BLaER1 (cell line): ENCODE measurements at regions not wholly inside any gene's neighbourhood (a gene's known extent, or its start where the extent isn't known, plus 50 kb on each side); places are given as distances from the start of the nearest gene placed in this dataset.

Source experiments
- H3K27ac ChIP-seq: shearing (Covaris generic); formaldehyde crosslinking; 2 replicates; pipeline ENCODE4 v1.8.1; 2022
- H3K27me3 ChIP-seq: shearing (Covaris generic); formaldehyde crosslinking; 2 replicates; pipeline ENCODE4 v1.8.1; 2022
- H3K36me3 ChIP-seq: shearing (Covaris generic); formaldehyde crosslinking; 2 replicates; pipeline ENCODE4 v1.8.1; 2022
- H3K4me1 ChIP-seq: shearing (Covaris generic); formaldehyde crosslinking; 2 replicates; pipeline ENCODE4 v1.8.1; 2022
- H3K4me2 ChIP-seq: shearing (Covaris generic); formaldehyde crosslinking; 2 replicates; pipeline ENCODE4 v1.8.1; 2022
- H3K4me3 ChIP-seq: shearing (Covaris generic); formaldehyde crosslinking; 2 replicates; pipeline ENCODE4 v1.8.1; 2022
- H3K9ac ChIP-seq: shearing (Covaris generic); formaldehyde crosslinking; 2 replicates; pipeline ENCODE4 v1.8.1; 2022
- H3K9me3 ChIP-seq: shearing (Covaris generic); formaldehyde crosslinking; 2 replicates; pipeline ENCODE4 v1.8.1; 2022
- H4K20me1 ChIP-seq: shearing (Covaris generic); formaldehyde crosslinking; 2 replicates; pipeline ENCODE4 v1.8.1; 2022
- Cebpa-rat ChIP-seq: shearing (Covaris generic); IDR thresholded peaks from 2 replicates; pipeline ENCODE4 v1.8.1; 2022

- TF ChIP-seq Cebpa-rat = no peak
- Histone ChIP-seq H3K9ac (no peak overlapping the region), H3K27ac (no peak overlapping the region), H3K36me3 (no peaks in the 10 kb centered on the region), H3K4me2 (no peak overlapping the region), H3K4me1 (no peaks in the 10 kb centered on the region), H3K27me3 (no peaks in the 10 kb centered on the region), H3K4me3 (no peak overlapping the region), H4K20me1 (no peaks in the 10 kb centered on the region), H3K9me3 (no peaks in the 10 kb centered on the region)
These were observed 138.6 kb upstream of the JUN start for GRCh38 chr1:58922302-58923089.

GRCh38 chr1:58923090-58923470, 139.2 kb upstream of the JUN start:
- H4K20me1 ChIP-seq = no peaks in the 10 kb centered on the region
- H3K4me3 ChIP-seq = no peak overlapping the region
- no peaks in the 10 kb centered on the region for H3K4me1 ChIP-seq
- no peaks in the 10 kb centered on the region for H3K36me3 ChIP-seq
- H3K4me2 ChIP-seq = no peak overlapping the region
- no peak overlapping the region for H3K9ac ChIP-seq
- H3K27me3 ChIP-seq = no peaks in the 10 kb centered on the region
- TF ChIP-seq Cebpa-rat = no peak
- no peak overlapping the region for H3K27ac ChIP-seq
- no peaks in the 10 kb centered on the region for H3K9me3 ChIP-seq

GRCh38 chr1:58924016-58924565, 140.2 kb upstream of the JUN start:
- H3K9ac ChIP-seq = no peak overlapping the region
- H3K4me1 ChIP-seq = no peaks in the 10 kb centered on the region
- no peaks in the 10 kb centered on the region for H3K36me3 ChIP-seq
- no peaks in the 10 kb centered on the region for H4K20me1 ChIP-seq
- no peak for TF ChIP-seq Cebpa-rat
- H3K4me3 ChIP-seq = no peak overlapping the region
- no peaks in the 10 kb centered on the region for H3K27me3 ChIP-seq
- H3K27ac ChIP-seq = no peak overlapping the region
- no peak overlapping the region for H3K4me2 ChIP-seq
- no peaks in the 10 kb centered on the region for H3K9me3 ChIP-seq

GRCh38 chr1:58924821-58925220, 141.0 kb upstream of the JUN start:
- Histone ChIP-seq H3K9ac (no peak overlapping the region), H3K4me1 (no peaks in the 10 kb centered on the region), H3K9me3 (no peaks in the 10 kb centered on the region), H3K4me3 (no peak overlapping the region), H3K36me3 (no peaks in the 10 kb centered on the region), H3K4me2 (no peak overlapping the region), H3K27me3 (no peaks in the 10 kb centered on the region), H3K27ac (no peak overlapping the region), H4K20me1 (no peaks in the 10 kb centered on the region)
- TF ChIP-seq Cebpa-rat = no peak

GRCh38 chr1:58925247-58925646, 141.4 kb upstream of the JUN start:
- Histone ChIP-seq H3K9ac (no peak overlapping the region), H3K4me2 (no peak overlapping the region), H4K20me1 (no peaks in the 10 kb centered on the region), H3K36me3 (no peaks in the 10 kb centered on the region), H3K9me3 (no peaks in the 10 kb centered on the region), H3K27me3 (no peaks in the 10 kb centered on the region), H3K27ac (no peak overlapping the region), H3K4me1 (no peaks in the 10 kb centered on the region), H3K4me3 (no peak overlapping the region)
- no peak for TF ChIP-seq Cebpa-rat

- Histone ChIP-seq H3K4me2 (no peak overlapping the region), H4K20me1 (no peaks in the 10 kb centered on the region), H3K9ac (no peak overlapping the region), H3K27ac (no peak overlapping the region), H3K36me3 (no peaks in the 10 kb centered on the region), H3K9me3 (no peaks in the 10 kb centered on the region), H3K4me1 (no peaks in the 10 kb centered on the region), H3K4me3 (no peak overlapping the region), H3K27me3 (no peaks in the 10 kb centered on the region)
- no peak for TF ChIP-seq Cebpa-rat
These were observed 142.3 kb upstream of the JUN start for GRCh38 chr1:58926152-58926551.

- no peaks in the 10 kb centered on the region for H3K9me3 ChIP-seq
- H3K4me1 ChIP-seq = no peaks in the 10 kb centered on the region
- H3K27me3 ChIP-seq = no peaks in the 10 kb centered on the region
- no peaks in the 10 kb centered on the region for H3K36me3 ChIP-seq
- H4K20me1 ChIP-seq = no peaks in the 10 kb centered on the region
- no peak overlapping the region for H3K4me3 ChIP-seq
- H3K9ac ChIP-seq = no peak overlapping the region
- no peak overlapping the region for H3K27ac ChIP-seq
- no peak overlapping the region for H3K4me2 ChIP-seq
- TF ChIP-seq Cebpa-rat = no peak
These were observed 143.3 kb upstream of the JUN start for GRCh38 chr1:58927041-58927721.

GRCh38 chr1:58927722-58928085, 143.9 kb upstream of the JUN start:
- no peak overlapping the region for H3K27ac ChIP-seq
- H3K4me2 ChIP-seq = no peak overlapping the region
- H3K4me3 ChIP-seq = no peak overlapping the region

GRCh38 chr1:58928514-58928913, 144.7 kb upstream of the JUN start:
- Histone ChIP-seq H3K27ac (no peak overlapping the region), H3K4me2 (no peak overlapping the region)
- TF ChIP-seq Cebpa-rat = no peak

More at GRCh38 chr1:58927722-58928085, 143.9 kb upstream of the JUN start:
- no peaks in the 10 kb centered on the region for H3K9me3 ChIP-seq
- no peaks in the 10 kb centered on the region for H3K27me3 ChIP-seq
- H3K9ac ChIP-seq = no peak overlapping the region
- no peaks in the 10 kb centered on the region for H3K36me3 ChIP-seq
- no peaks in the 10 kb centered on the region for H4K20me1 ChIP-seq
- TF ChIP-seq Cebpa-rat = no peak
- H3K4me1 ChIP-seq = no peaks in the 10 kb centered on the region

GRCh38 chr1:58929671-58930325, 146.0 kb upstream of the JUN start:
- TF ChIP-seq Cebpa-rat = no peak

More at GRCh38 chr1:58928514-58928913, 144.7 kb upstream of the JUN start:
- Histone ChIP-seq H3K27me3 (no peaks in the 10 kb centered on the region), H3K9me3 (no peaks in the 10 kb centered on the region), H3K9ac (no peak overlapping the region), H3K4me1 (no peaks in the 10 kb centered on the region), H3K4me3 (no peak overlapping the region), H3K36me3 (no peaks in the 10 kb centered on the region), H4K20me1 (no peaks in the 10 kb centered on the region)

More at GRCh38 chr1:58929671-58930325, 146.0 kb upstream of the JUN start:
- Histone ChIP-seq H3K9me3 (no peaks in the 10 kb centered on the region), H3K4me2 (no peak overlapping the region), H3K27me3 (no peaks in the 10 kb centered on the region), H4K20me1 (no peaks in the 10 kb centered on the region), H3K27ac (no peak overlapping the region), H3K4me1 (no peaks in the 10 kb centered on the region), H3K4me3 (no peak overlapping the region), H3K9ac (no peak overlapping the region), H3K36me3 (no peaks in the 10 kb centered on the region)
